Ovary (tissue), 7 donors: ENCODE measurements at regions not wholly inside any gene's neighbourhood (a gene's known extent, or its start where the extent isn't known, plus 50 kb on each side); places are given as distances from the start of the nearest gene placed in this dataset.

Experiments used
- DNase-seq, 5 donors: peaks; one replicate each; pipeline ENCODE4 v3.0.0-alpha.2; 2019 to 2020
- H3K27ac ChIP-seq, 2 donors: fragments of 200-600 bp; one replicate each; pipeline versions ENCODE4 v1.5.1 to v1.8.0; 2019 to 2022
- H3K27me3 ChIP-seq: fragments of 200-600 bp; one replicate; pipeline ENCODE4 v1.8.0; 2022
- H3K36me3 ChIP-seq: fragments of 200-600 bp; sonication (generic); one replicate; pipeline ENCODE4 v1.5.1; 2019
- H3K4me1 ChIP-seq: one replicate; pipeline ENCODE4 v1.8.1; 2013; ENCODE audit warnings: mild to moderate bottlenecking, moderate library complexity; ENCODE audit not compliant: insufficient read depth
- H3K4me3 ChIP-seq: fragments of 200-600 bp; sonication (generic); one replicate; pipeline ENCODE4 v1.5.1; 2017
- H3K9me3 ChIP-seq, 2 donors: fragments of 200-600 bp in 1 of 2; sonication (generic) in 1 of 2; one replicate each; pipeline versions ENCODE4 v1.5.1 to v1.8.1; 2013 to 2019; ENCODE audit warnings: mild to moderate bottlenecking in 1 of 2, moderate library complexity in 1 of 2
- CTCF ChIP-seq, 3 donors: fragments of 450-650 bp in 2 of 3; fragments of 200-600 bp in 1 of 3; IDR thresholded peaks; one replicate each; pipeline versions ENCODE4 v1.5.1 to v1.8.0; 2016 to 2022; ENCODE audit warnings: antibody characterized with exemption in 3 of 3, mild to moderate bottlenecking in 1 of 3
- EP300 ChIP-seq: sonication (generic); formaldehyde crosslinking; IDR thresholded peaks from one replicate; pipeline ENCODE4 v1.6.1; 2017; ENCODE audit warnings: antibody characterized with exemption
- POLR2A ChIP-seq: fragments of 450-650 bp; IDR thresholded peaks from one replicate; pipeline ENCODE4 v1.6.1; 2017; ENCODE audit warnings: antibody characterized with exemption, mild to moderate bottlenecking, moderate library complexity
- WGBS, 3 donors: extraction: QIAGEN DNeasy Blood & Tissue Kit in 1 of 3; methylation state at CpG; one replicate each; pipeline versions ENCODE4 v1.1.5 to v1.1.7; 2013 to 2017; 5-methylcytosine and 5-hydroxymethylcytosine counted together
- intact Hi-C, 4 donors: fragments of 100-400 bp; cut with DNase I; formaldehyde crosslinking; loops; one replicate each; pipeline versions ENCODE4 v1.11.0 to v1.15.1; 2022 to 2023
- donor health status: DM: no; HTN: no; CAD: no; lungs with moderate emphysema.
- donor health status: DM: no; HTN: no; CAD: no.
- donor health status: Bipolar disorder and iron deficiency.
- donor health status: DM: no; HTN: no; CAD: no.
- donor health status: DM: yes; HTN: yes; CAD: no.

- no peaks in the 10 kb centered on the region for H3K36me3 ChIP-seq
- TF ChIP-seq POLR2A (no peak), CTCF (IDR thresholded peaks at IDR 0.05) (no peak), EP300 (no peak)
- 65 to 82% (median 70%) methylated on average over 5 of the region's 5 CpGs for WGBS, 3 donors
- no peaks in the 10 kb centered on the region for H3K4me1 ChIP-seq
- intact Hi-C loops = no loop called here
- DNase-seq = no peak
- H3K9me3 ChIP-seq = no peaks in the 10 kb centered on the region
- no peaks in the 10 kb centered on the region for H3K27me3 ChIP-seq
- H3K27ac ChIP-seq = no peak overlapping the region
- no peak overlapping the region for H3K4me3 ChIP-seq
Measured at GRCh38 chr17:74001145-74001544, 202.3 kb upstream of the RPL38 start.

- TF ChIP-seq POLR2A (no peak), CTCF (IDR thresholded peaks at IDR 0.05) (no peak), EP300 (no peak)
- no peaks in the 10 kb centered on the region for H3K27me3 ChIP-seq
- intact Hi-C loops = no loop called here
- H3K27ac ChIP-seq = no peak overlapping the region
- DNase-seq = no peak
- no peaks in the 10 kb centered on the region for H3K4me1 ChIP-seq
- 86 to 95% (median 92%) methylated on average over 5 of the region's 5 CpGs for WGBS, 3 donors
- no peak overlapping the region for H3K4me3 ChIP-seq
- no peaks in the 10 kb centered on the region for H3K9me3 ChIP-seq
- no peaks in the 10 kb centered on the region for H3K36me3 ChIP-seq
Measured at GRCh38 chr17:74002241-74002640, 201.2 kb upstream of the RPL38 start.

GRCh38 chr17:74004056-74004455 lies 199.4 kb upstream of the RPL38 start:
- no peaks in the 10 kb centered on the region for H3K9me3 ChIP-seq
- intact Hi-C loops = no loop called here
- no peaks in the 10 kb centered on the region for H3K27me3 ChIP-seq
- H3K27ac ChIP-seq = no peak overlapping the region
- TF ChIP-seq POLR2A = no peak
- TF ChIP-seq CTCF (IDR thresholded peaks at IDR 0.05) = no peak
- TF ChIP-seq EP300 = no peak
- no peak for DNase-seq
- H3K4me3 ChIP-seq = no peak overlapping the region
- no peaks in the 10 kb centered on the region for H3K4me1 ChIP-seq
- no peaks in the 10 kb centered on the region for H3K36me3 ChIP-seq
- WGBS, 3 donors = 74 to 78% (median 78%) methylated on average over 7 of the region's 7 CpGs

- no peak for DNase-seq
- WGBS, 3 donors = 71 to 79% (median 79%) methylated on average over 9 of the region's 9 CpGs
Measured at GRCh38 chr17:74005790-74006189, 197.7 kb upstream of the RPL38 start.

More at GRCh38 chr17:74005790-74006189, 197.7 kb upstream of the RPL38 start:
- no peaks in the 10 kb centered on the region for H3K36me3 ChIP-seq
- H3K4me3 ChIP-seq = no peak overlapping the region
- TF ChIP-seq CTCF (IDR thresholded peaks at IDR 0.05) (no peak), POLR2A (no peak), EP300 (no peak)
- H3K27ac ChIP-seq = no peak overlapping the region
- no peaks in the 10 kb centered on the region for H3K9me3 ChIP-seq
- H3K27me3 ChIP-seq = no peaks in the 10 kb centered on the region
- H3K4me1 ChIP-seq = no peaks in the 10 kb centered on the region
- intact Hi-C loops = no loop called here
